GM12865 (cell line): ENCODE measurements at regions not wholly inside any gene's neighbourhood (a gene's known extent, or its start where the extent isn't known, plus 50 kb on each side); places are given as distances from the start of the nearest gene placed in this dataset.
"Not testable (repeated sequence)": the region's sequence is repeated elsewhere in the genome, so short reads cannot be mapped to it uniquely, and the experiment has no call there.

Experiments
- DNase-seq: peaks from one replicate; pipeline ENCODE4 v3.0.0; 2010; ENCODE audit warnings: low read depth
- H3K4me3 ChIP-seq: 2 replicates; pipeline ENCODE4 v1.5.1; 2011; ENCODE audit warnings: mild to moderate bottlenecking, low read depth, low read length, control low read depth
- CTCF ChIP-seq: IDR thresholded peaks from 2 replicates; pipeline ENCODE4 v1.5.1; 2011; ENCODE audit warnings: low read length, control low read depth, low read depth, inconsistent platforms; ENCODE audit not compliant: insufficient read depth; ENCODE audit errors: missing control alignments

DNA sequence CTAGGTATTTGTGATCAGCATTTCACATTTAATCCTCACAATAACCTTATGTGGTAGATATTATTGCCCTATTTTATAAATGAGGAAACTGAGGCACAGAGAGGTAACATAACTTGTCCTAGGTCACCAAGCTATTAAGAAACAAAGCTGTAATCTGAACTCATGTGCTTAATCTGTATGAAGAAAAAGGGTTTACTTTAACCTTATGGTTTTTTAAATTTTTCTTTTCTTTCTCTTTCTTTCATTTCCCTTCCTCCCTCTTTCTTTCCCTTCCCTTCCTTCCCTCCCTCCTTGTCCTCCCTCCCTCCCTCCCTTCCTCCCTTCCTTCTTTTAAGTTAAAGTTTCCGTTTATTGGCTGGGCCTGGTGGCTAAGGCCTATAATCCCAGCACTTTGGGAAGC, 105.2 kb upstream of the AMZ2 start:
- H3K4me3 ChIP-seq, result no peak overlapping the region
- no peak for DNase-seq
- TF ChIP-seq CTCF, result no peak

- H3K4me3 ChIP-seq, result no peak overlapping the region
- TF ChIP-seq CTCF, result no peak
- peak; percentile 31 for DNase-seq
These were observed 104.4 kb upstream of the AMZ2 start for GRCh38 chr17:68143425-68143824.

DNA sequence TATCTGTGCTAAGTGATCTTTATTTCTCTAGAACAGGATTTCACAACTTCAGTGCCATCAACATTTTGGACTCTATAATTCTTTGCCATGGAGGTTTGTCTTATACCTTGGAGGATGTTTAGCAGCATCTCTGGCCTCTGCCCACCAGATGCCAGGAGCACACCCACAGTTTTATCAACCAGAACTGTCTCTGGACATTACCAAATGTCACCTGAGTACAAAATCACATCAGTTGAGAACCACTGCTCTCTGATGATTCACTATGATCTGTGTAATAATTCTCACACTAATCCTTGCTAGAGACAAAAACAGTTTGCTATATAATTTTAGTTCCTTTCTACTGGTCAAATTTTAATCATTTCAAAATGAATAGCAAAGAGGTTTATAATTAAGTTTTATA, 102.8 kb upstream of the AMZ2 start:
- DNase-seq, result no peak
- TF ChIP-seq CTCF, result no peak
- H3K4me3 ChIP-seq, result no peak overlapping the region

- DNase-seq, result no peak
- TF ChIP-seq CTCF, result no peak
- no peak overlapping the region for H3K4me3 ChIP-seq
These were observed 98.9 kb upstream of the AMZ2 start for GRCh38 chr17:68148936-68149335.

GRCh38 chr17:68152161-68152571, 95.7 kb upstream of the AMZ2 start:
- no peak for DNase-seq
- no peak for TF ChIP-seq CTCF
- H3K4me3 ChIP-seq, result no peak overlapping the region

DNA sequence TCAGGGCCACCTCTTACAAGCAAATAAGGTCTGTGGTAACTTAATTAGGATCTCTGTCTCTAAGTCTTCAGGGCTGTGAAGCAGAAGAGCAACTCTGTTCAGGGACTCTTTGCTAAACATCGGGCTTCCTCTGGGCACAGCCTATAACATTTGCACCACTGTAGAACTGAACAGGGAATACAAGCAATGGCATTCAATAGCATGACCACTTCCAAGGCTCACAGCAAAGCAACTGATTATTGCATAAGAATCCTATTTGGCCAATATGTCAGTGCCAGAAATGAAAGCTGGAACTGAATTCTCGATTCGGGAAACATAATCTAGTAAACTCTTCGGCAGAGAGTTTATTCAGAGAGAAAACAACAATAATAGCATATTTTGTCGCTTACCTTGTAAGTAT, 92.2 kb upstream of the AMZ2 start:
- DNase-seq, result no peak
- H3K4me3 ChIP-seq, result no peak overlapping the region
- TF ChIP-seq CTCF, result no peak

- TF ChIP-seq CTCF, result no peak
- no peak overlapping the region for H3K4me3 ChIP-seq
- no peak for DNase-seq
These were observed 86.0 kb upstream of the AMZ2 start for GRCh38 chr17:68161644-68162428.

DNA sequence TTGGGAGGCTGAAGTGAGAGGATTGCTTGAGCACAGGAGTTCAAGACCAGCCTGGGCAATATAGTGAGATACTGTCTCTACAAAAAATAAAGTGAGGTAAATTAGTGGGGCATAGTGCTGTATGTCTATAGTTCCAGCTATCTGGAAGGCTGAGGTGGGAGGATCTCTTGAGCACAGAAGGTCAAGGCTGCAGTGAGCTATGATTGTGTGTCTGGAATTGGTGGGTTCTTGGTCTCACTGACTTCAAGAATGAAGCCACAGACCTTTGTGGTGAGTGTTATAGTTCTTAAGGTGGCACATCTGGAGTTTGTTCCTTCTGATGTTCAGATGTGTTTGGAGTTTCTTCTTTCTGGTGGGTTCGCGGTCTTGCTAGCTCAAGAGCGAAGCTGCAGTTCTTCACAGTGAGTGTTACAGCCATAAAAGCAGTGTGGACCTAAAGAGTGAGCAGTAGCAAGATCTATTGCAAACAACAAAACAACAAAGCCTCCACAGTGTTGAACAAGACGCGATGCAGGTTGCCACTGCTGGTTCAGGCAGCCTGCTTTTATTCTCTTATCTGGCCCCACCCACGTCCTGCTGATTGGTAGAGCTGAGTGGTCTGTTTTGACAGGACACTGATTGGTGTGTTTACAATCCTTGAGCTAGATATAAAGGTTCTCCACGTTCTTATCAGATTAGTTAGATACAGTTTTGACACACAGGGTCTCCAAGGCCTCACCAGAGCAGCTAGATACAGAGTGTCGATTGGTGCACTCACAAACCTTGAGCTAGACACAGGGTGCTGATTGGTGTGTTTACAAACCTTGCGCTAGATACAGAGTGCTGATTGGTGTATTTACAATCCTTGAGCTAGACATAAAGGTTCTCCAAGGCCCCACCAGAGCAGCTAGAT, 79.3 kb upstream of the AMZ2 start:
- not testable (repeated sequence) for H3K4me3 ChIP-seq, DNase-seq

DNA sequence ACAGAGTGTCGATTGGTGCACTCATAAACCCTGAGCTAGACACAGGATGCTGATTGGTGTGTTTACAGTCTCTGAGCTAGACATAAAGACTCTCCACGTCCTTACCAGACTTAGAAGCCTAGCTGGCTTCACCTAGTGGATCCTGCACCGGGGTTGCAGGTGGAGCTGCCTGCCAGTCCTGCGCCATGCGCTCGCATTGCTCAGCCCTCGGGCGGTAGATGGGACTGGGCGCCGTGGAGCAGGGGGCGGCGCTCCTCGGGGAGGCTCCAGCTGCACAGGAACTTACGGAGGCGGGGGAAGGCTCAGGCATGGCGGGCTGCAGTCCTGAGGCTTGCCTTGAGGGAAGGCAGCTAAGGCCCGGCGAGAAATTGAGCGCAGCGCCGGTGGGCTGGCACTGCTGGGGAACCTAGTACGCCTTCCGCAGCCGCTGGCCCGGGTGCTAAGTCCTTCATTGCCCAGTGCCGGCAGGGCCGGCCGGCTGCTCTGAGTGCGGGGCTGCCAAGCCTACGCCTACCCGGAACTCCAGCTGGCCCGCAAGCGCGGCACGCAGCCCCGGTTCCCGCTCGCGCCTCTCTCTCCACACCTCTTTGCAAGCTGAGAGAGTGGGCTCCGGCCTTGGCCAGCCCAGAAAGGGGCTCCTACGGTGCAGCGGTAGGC, 78.5 kb upstream of the AMZ2 start:
- not testable (repeated sequence) for H3K4me3 ChIP-seq, DNase-seq
